ENCODE measurements at regions not wholly inside any gene's neighbourhood (a gene's known extent, or its start where the extent isn't known, plus 50 kb on each side); places are given as distances from the start of the nearest gene placed in this dataset.

DNA sequence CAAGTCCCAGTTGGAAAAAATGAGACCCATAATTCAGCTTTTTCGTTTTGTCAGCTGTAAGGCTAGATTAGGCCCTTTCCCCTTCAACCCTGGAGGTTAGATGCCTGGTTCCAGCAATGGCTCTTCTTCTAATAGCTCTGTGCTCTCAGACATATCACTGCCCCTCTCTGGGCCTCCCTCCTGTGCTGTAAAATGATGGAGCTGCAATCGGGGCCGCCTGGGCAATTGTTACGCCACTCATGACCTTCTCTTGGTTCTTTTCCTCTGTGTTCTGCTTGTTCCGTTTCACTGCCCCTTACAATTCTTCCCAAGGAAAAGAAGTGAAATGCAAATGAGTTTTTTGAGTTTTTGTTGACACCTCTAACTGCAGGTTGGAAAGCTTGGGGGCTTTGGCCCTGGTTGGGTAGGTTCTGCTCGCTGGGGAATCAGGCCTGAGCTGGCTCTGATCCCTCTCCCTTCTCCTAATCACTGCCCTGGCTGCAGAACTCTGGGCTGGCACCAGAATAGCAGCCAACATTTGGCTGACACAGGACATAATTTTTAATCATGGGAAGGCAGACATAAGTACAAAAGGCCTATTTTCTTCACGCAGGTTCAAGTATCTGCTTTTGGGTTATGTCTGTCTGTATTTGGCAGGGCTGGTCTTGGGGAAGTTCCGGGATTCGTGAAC is 110.9 kb downstream of the FOXD1 start:
- intact Hi-C loops (cut with DNase I), result no loop called here
- Histone ChIP-seq H3K27ac (ENCODE audit: low read length) (no peak overlapping the region), H3K9me3 (ENCODE audit: control insufficient read depth, low read length) (no peaks in the 10 kb centered on the region), H3K4me3 (ENCODE audit: low read length) (no peak overlapping the region), H3K4me1 (ENCODE audit: control insufficient read depth, insufficient read depth, low read length) (peaks cover 2% of the 10 kb centered on the region), H3K27me3 (ENCODE audit: control insufficient read depth, insufficient read depth) (peaks cover 2% of the 10 kb centered on the region)
- 59% methylated on average over 9 of the region's 9 CpGs for WGBS
- ATAC-seq (no peak), DNase-seq (peak in 1 of 3 donors; percentile 21)

DNA sequence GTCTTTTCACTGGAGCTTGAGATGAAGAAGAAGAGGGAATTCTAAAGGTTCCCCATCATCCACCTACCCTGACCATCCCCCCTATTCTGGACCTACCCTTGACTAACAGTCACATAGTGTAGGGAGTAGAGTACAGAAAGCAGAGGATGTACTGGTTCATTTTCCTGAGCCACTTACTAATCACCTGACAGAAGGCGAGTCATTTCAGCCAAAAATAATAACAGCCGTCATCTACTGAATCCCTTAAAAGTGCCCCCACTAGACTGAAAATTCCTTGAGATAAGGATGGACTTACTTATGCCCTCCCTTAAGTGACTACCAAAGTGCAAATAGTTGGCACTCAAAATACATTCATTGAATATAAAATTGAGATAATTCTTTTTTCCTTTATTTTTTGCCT is 112.2 kb downstream of the FOXD1 start:
- no peak overlapping the region for H3K27ac ChIP-seq (ENCODE audit: low read length)
- peaks cover 2% of the 10 kb centered on the region for H3K4me1 ChIP-seq (ENCODE audit: control insufficient read depth, insufficient read depth, low read length)
- DNase-seq (no peak), ATAC-seq (no peak)
- peaks cover 5% of the 10 kb centered on the region for H3K27me3 ChIP-seq (ENCODE audit: control insufficient read depth, insufficient read depth)
- no peaks in the 10 kb centered on the region for H3K9me3 ChIP-seq (ENCODE audit: control insufficient read depth, low read length)
- whole genome bisulfite sequencing, result 38% methylated on average over 2 of the region's 2 CpGs
- intact Hi-C loops (cut with DNase I), result no loop called here
- no peak overlapping the region for H3K4me3 ChIP-seq (ENCODE audit: low read length)

DNA sequence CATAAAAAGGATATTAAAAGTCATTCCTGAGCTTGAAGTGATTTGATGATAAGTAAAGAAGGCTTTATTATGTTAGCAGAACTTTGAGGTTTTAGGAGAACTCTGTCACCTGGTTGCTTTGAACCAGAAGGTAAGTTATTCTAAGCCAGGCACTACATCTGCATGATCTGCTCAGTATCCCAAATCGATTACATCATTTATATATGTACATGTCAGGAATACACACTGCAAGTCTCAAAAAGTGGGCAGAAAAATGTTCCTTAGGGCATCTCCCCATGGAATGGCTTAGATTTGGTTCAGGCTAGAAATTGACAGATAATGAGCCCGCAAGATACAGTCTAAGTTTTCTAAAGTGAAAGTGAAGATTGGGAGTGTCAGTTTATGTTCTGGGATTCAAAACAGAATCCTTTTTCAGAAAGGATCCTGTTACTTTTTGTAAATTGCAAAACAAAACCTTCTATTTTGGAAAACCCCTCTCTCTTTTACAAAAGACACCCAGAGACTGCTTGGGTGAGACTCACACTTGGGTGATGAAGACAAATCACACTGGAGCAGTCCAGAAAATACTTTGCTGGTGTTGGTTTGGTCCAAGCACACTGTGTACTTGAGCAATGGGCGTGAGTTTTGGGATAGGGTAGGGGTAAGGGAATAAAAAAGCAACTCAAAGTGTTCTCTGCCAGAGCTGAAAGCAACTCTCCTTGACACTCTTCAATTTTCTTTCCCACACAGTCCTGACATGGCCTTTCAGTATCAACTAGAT is 114.5 kb downstream of the FOXD1 start:
- intact Hi-C loops (cut with DNase I), result no loop called here
- peaks cover 3% of the 10 kb centered on the region for H3K27me3 ChIP-seq (ENCODE audit: control insufficient read depth, insufficient read depth)
- H3K9me3 ChIP-seq (ENCODE audit: control insufficient read depth, low read length), result no peaks in the 10 kb centered on the region
- H3K27ac ChIP-seq (ENCODE audit: low read length), result no peak overlapping the region
- 72% methylated on average over 3 of the region's 3 CpGs for WGBS
- no peak overlapping the region for H3K4me3 ChIP-seq (ENCODE audit: low read length)
- peak in 1 of 2 donors; percentile 57 for ATAC-seq
- DNase-seq, result no peak
- H3K4me1 ChIP-seq (ENCODE audit: control insufficient read depth, insufficient read depth, low read length), result no peaks in the 10 kb centered on the region

DNA sequence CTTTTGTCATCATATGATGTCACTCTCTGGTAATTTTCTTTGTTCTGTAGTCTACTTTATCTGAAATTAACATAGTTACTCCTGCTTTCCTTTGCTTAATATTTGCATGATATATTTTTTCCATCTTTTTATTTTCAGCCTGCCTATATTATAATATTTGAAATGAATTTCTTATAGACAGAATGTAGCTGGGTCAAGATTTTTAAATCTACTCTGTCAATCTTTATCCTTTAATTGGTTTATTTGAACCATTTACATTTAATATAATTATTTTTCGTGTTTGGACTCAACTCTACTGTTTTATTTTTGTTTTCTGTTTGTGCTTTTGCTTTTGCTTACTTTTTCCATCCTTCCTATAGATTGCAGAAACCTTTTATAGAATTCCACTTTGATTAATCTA is 118.0 kb downstream of the FOXD1 start:
- Histone ChIP-seq H3K27ac (ENCODE audit: low read length) (no peak overlapping the region), H3K27me3 (ENCODE audit: control insufficient read depth, insufficient read depth) (peaks cover 3% of the 10 kb centered on the region), H3K9me3 (ENCODE audit: control insufficient read depth, low read length) (no peaks in the 10 kb centered on the region), H3K4me3 (ENCODE audit: low read length) (no peak overlapping the region), H3K4me1 (ENCODE audit: control insufficient read depth, insufficient read depth, low read length) (no peaks in the 10 kb centered on the region)
- ATAC-seq, result no peak
- intact Hi-C loops (cut with DNase I), result no loop called here
- WGBS, result 49% methylated on average over 1 of the region's 1 CpG
- DNase-seq, result no peak

DNA sequence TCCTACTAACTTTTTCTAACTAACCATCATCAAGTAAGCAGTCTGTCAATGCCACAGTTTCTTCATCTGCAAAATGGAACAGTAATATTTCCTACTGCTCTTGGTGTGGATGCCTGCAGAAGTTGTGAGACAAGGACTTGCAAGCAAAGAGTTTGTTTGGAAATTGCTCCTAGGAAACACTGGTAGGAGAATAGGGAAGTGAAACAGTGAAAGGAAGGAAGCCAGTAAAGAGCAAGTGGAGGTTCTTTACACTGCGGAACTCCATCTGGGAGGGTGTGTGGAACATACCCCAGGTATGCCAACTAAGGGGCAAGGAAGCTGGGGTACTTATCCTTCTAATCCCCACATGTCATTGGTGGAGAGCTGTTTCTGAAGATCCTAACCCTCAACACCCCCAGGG is 119.9 kb downstream of the FOXD1 start:
- DNase-seq, result no peak
- Histone ChIP-seq H3K4me3 (ENCODE audit: low read length) (no peak overlapping the region), H3K4me1 (ENCODE audit: control insufficient read depth, insufficient read depth, low read length) (no peaks in the 10 kb centered on the region), H3K9me3 (ENCODE audit: control insufficient read depth, low read length) (no peaks in the 10 kb centered on the region), H3K27ac (ENCODE audit: low read length) (no peak overlapping the region), H3K27me3 (ENCODE audit: control insufficient read depth, insufficient read depth) (peaks cover 3% of the 10 kb centered on the region)
- intact Hi-C loops (cut with DNase I), result no loop called here
- ATAC-seq, result no peak
- WGBS, result 86% methylated on average over 1 of the region's 1 CpG

DNA sequence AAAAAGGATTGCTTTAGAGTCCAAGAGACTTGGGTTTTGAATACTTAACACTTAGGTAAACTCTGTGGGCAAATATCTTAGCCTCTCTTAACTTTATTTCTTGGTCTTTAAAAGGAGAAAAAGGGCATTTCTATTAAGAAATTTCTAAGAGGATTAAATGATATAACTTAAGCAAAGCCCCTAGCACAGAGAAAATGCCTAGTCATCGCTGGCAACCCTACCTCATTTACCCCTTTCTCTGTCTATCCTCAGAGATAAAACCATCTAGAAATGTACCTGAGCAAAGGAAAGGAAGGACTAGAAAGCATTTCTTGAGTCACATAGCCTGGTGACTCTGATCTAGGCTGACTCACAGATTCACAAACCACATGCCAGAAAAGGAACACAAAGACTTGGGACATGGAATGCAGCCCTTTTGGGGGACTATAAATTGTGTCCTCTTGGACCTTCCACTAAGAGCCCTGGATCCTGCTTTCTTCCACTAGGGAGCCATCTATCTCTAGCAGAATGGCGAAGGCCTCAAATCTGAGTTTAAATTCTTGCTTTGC is 120.6 kb downstream of the FOXD1 start:
- Histone ChIP-seq H3K4me1 (ENCODE audit: control insufficient read depth, insufficient read depth, low read length) (no peaks in the 10 kb centered on the region), H3K4me3 (ENCODE audit: low read length) (no peak overlapping the region), H3K27ac (ENCODE audit: low read length) (no peak overlapping the region), H3K9me3 (ENCODE audit: control insufficient read depth, low read length) (no peaks in the 10 kb centered on the region), H3K27me3 (ENCODE audit: control insufficient read depth, insufficient read depth) (peaks cover 3% of the 10 kb centered on the region)
- ATAC-seq (no peak), DNase-seq (no peak)
- 89% methylated on average over 2 of the region's 2 CpGs for WGBS
- intact Hi-C loops (cut with DNase I), result no loop called here

DNA sequence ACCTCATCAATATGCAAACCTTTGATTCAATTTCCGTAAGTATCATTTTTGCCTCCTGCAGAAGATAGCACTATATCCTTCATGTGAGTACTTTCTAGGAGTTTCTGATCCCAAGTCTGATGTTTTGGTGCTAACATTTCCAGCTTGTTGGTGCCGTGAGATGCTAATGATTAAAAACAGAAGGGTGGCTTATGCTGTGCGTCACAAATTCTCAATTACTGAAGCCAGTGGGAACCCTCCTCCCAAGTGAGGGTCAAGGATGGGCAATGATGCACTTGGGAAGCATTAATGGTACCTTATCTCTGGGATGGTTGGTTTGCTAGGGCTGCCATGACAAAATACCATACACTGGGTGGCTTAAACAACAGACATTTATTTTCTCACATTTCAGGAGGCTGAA is 123.0 kb downstream of the FOXD1 start:
- Histone ChIP-seq H3K27ac (ENCODE audit: low read length) (no peak overlapping the region), H3K27me3 (ENCODE audit: control insufficient read depth, insufficient read depth) (no peaks in the 10 kb centered on the region), H3K4me3 (ENCODE audit: low read length) (no peak overlapping the region), H3K9me3 (ENCODE audit: control insufficient read depth, low read length) (no peaks in the 10 kb centered on the region), H3K4me1 (ENCODE audit: control insufficient read depth, insufficient read depth, low read length) (no peaks in the 10 kb centered on the region)
- DNase-seq (no peak), ATAC-seq (no peak)
- intact Hi-C loops (cut with DNase I), result no loop called here
- 80% methylated on average over 3 of the region's 3 CpGs for WGBS

DNA sequence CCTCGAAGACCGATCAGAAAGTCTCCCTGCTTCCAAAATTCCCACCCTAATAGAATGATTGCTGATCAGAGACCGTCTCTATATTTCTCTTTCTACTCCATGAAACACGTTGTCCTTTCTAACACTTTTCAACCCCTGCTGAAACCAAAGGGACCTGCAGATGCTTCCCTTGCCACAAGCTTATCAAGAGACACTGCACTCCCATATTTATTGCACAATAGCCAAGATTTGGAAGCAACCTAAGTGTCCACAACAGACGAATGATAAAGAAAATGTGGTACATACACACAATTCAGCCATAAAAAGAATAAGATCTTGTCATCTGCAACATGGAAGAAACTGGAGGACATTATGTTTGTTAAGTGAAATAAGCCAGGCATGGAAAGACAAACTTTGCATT is 125.1 kb downstream of the FOXD1 start:
- H3K4me1 ChIP-seq (ENCODE audit: control insufficient read depth, insufficient read depth, low read length), result no peaks in the 10 kb centered on the region
- no peak for DNase-seq
- 61% methylated on average over 5 of the region's 5 CpGs for WGBS
- no peak overlapping the region for H3K27ac ChIP-seq (ENCODE audit: low read length)
- no peaks in the 10 kb centered on the region for H3K9me3 ChIP-seq (ENCODE audit: control insufficient read depth, low read length)
- intact Hi-C loops (cut with DNase I), result no loop called here
- ATAC-seq, result no peak
- no peaks in the 10 kb centered on the region for H3K27me3 ChIP-seq (ENCODE audit: control insufficient read depth, insufficient read depth)
- no peak overlapping the region for H3K4me3 ChIP-seq (ENCODE audit: low read length)

DNA sequence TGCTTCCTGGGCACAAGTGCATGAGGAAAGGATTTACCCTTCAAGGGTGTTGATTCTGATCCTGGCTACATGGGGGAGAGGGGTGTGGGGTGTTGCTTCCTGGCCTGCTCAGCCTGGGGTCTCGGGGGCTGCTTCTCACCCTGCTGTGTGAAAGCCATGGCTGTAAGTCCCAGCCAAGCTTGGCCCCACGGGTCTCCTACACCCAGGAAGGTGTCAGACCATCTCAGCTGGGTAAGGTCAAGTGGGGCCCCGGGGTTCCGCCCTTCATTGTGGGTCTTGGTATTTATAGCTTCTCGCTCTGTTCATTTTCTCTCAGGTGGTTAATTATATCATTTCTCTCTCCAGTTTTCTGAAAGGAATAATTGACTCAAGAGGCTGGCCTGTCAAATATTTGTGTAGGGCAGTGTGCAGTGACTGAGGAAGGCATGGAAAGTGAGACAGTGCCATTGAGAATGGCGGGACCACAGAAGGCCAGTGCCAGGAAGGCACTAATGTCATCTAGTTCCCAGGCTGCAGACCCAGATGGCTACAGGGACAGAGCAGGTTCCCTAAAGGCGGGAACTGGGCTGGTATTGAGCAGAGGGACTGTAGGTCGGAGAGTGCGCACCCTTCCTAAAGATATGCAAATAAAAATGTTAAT is 126.0 kb downstream of the FOXD1 start:
- H3K27me3 ChIP-seq (ENCODE audit: control insufficient read depth, insufficient read depth), result no peaks in the 10 kb centered on the region
- DNase-seq, result no peak
- no peak for ATAC-seq
- H3K9me3 ChIP-seq (ENCODE audit: control insufficient read depth, low read length), result no peaks in the 10 kb centered on the region
- no peaks in the 10 kb centered on the region for H3K4me1 ChIP-seq (ENCODE audit: control insufficient read depth, insufficient read depth, low read length)
- WGBS, result 72% methylated on average over 9 of the region's 9 CpGs
- no peak overlapping the region for H3K27ac ChIP-seq (ENCODE audit: low read length)
- no peak overlapping the region for H3K4me3 ChIP-seq (ENCODE audit: low read length)
- intact Hi-C loops (cut with DNase I), result no loop called here

DNA sequence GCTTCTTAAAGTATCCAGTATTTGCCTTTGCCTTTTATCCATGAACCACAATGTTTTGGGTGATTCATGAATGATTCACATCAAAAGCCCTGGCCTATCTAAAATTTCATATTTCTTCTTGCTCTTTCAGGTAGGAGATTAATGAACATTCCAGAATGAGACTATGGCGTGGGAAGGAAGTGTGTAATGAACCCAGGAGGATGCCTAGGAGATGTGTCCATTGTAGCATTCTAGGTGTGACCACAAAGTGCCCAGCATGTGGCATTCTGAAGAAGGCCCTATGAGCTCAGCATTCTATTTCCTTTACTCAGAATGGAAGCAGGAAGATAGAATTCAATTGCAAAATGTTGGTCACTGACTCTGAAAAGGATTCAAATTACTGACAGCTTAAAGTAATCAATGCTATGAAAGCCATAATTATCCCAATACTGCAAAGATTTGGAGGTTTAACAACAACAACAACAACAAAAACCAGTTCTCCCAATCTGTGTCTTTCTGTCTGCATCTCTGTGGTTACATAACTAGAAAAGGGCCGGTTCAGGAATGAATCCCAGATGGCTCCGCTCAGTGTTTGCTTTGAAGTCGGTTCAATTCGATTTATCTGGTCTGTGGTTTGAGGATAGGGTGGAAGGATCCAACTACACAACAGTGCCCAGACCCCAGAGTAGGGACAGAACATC is 126.7 kb downstream of the FOXD1 start:
- Histone ChIP-seq H3K27ac (ENCODE audit: low read length) (no peak overlapping the region), H3K4me3 (ENCODE audit: low read length) (no peak overlapping the region), H3K4me1 (ENCODE audit: control insufficient read depth, insufficient read depth, low read length) (no peaks in the 10 kb centered on the region), H3K9me3 (ENCODE audit: control insufficient read depth, low read length) (no peaks in the 10 kb centered on the region), H3K27me3 (ENCODE audit: control insufficient read depth, insufficient read depth) (no peaks in the 10 kb centered on the region)
- intact Hi-C loops (cut with DNase I), result no loop called here
- no peak for ATAC-seq
- no peak for DNase-seq
- 62% methylated on average over 5 of the region's 5 CpGs for WGBS

DNA sequence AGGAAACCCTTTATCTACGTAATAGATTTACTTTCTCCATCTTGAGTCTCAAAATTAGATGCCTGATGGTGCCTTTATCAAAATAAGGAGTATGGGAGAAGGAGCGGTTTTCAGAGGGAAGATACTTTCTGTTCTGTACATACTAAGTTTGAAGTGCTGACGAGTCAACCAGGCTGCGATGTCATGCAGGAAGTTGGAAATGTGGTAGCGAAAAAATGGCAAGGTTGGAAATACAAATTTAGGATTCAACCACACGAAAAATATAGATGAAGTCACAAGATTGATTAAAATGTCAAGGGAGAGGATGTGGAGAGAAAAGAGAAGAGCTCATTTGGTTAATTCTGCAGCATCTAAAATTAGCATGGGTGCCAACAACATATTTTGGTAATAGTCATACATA is 129.5 kb downstream of the FOXD1 start:
- no peak for ATAC-seq
- 69% methylated on average over 6 of the region's 6 CpGs for WGBS

More for the DNA sequence above, 129.5 kb downstream of the FOXD1 start:
- Histone ChIP-seq H3K4me1 (ENCODE audit: control insufficient read depth, insufficient read depth, low read length) (no peaks in the 10 kb centered on the region), H3K4me3 (ENCODE audit: low read length) (no peak overlapping the region), H3K27ac (ENCODE audit: low read length) (no peak overlapping the region), H3K27me3 (ENCODE audit: control insufficient read depth, insufficient read depth) (peaks cover 2% of the 10 kb centered on the region), H3K9me3 (ENCODE audit: control insufficient read depth, low read length) (no peaks in the 10 kb centered on the region)
- DNase-seq, result no peak
- intact Hi-C loops (cut with DNase I), result no loop called here

Measured in right cardiac atrium (tissue), 5 donors.